A673 (cell line): ENCODE measurements at regions not wholly inside any gene's neighbourhood (a gene's known extent, or its start where the extent isn't known, plus 50 kb on each side); places are given as distances from the start of the nearest gene placed in this dataset.

ENCODE experiments used
- BruUV-seq: library from RNA; stranded (reverse); fragments of 400-500 nt; replicated peaks from 2 replicates; lab custom pipeline; 2021; lab: Mats Ljungman, UMichigan
- CTCF ChIA-PET: fragments of 300-600 bp; sonication (Branson Sonifier 250); formaldehyde crosslinking; loops from one replicate; lab custom pipeline; 2022; ENCODE audit warnings: antibody characterized with exemption; lab: Charles Lee
- POLR2A ChIA-PET: fragments of 300-600 bp; sonication (Branson Sonifier 250); formaldehyde crosslinking; loops from one replicate; lab custom pipeline; 2022; ENCODE audit warnings: antibody characterized with exemption; ENCODE audit not compliant: low non-redundant PET; lab: Charles Lee
- DNase-seq: peaks from one replicate; pipeline ENCODE4 v3.0.0-alpha.2; 2015; ENCODE audit warnings: low spot score
- H3K27ac ChIP-seq: fragments of 200-600 bp; sonication (generic); 2 replicates; pipeline ENCODE4 v1.5.1; 2016; ENCODE audit warnings: mixed run types, low read depth, mild to moderate bottlenecking, mixed read lengths, antibody characterized with exemption, low read length; ENCODE audit not compliant: poor library complexity, severe bottlenecking
- H3K27me3 ChIP-seq: fragments of 200-600 bp; sonication (generic); replicated peaks from 2 replicates; pipeline ENCODE4 v1.6.1; 2017; ENCODE audit warnings: mixed run types, low read depth, mild to moderate bottlenecking, mixed read lengths, antibody characterized with exemption, low read length; ENCODE audit not compliant: insufficient read depth, poor library complexity
- H3K36me3 ChIP-seq: fragments of 200-600 bp; sonication (generic); 2 replicates; pipeline ENCODE4 v1.6.1; 2016; ENCODE audit warnings: mixed run types, mild to moderate bottlenecking, mixed read lengths, antibody characterized with exemption, low read length; ENCODE audit not compliant: insufficient read depth, poor library complexity, severe bottlenecking
- H3K4me1 ChIP-seq: fragments of 200-600 bp; sonication (generic); 2 replicates; pipeline ENCODE4 v1.6.1; 2017; ENCODE audit warnings: mixed run types, mild to moderate bottlenecking, mixed read lengths, antibody characterized with exemption, low read length; ENCODE audit not compliant: insufficient read depth, poor library complexity, severe bottlenecking
- H3K4me3 ChIP-seq: fragments of 200-600 bp; sonication (generic); 2 replicates; pipeline ENCODE4 v1.5.1; 2016; ENCODE audit warnings: low read depth, mixed run types, mild to moderate bottlenecking, mixed read lengths, low read length; ENCODE audit not compliant: poor library complexity, severe bottlenecking
- H3K9me3 ChIP-seq: fragments of 200-600 bp; sonication (generic); 2 replicates; pipeline ENCODE4 v1.6.1; 2016; ENCODE audit warnings: mixed run types, low read depth, mild to moderate bottlenecking, mixed read lengths, antibody characterized with exemption, low read length; ENCODE audit not compliant: poor library complexity, severe bottlenecking
- EZH2 ChIP-seq: fragments of 200-600 bp; sonication (generic); IDR thresholded peaks from 2 replicates; pipeline ENCODE4 v1.6.1; 2017; ENCODE audit warnings: borderline replicate concordance, low read depth, mild to moderate bottlenecking, mixed read lengths, antibody characterized with exemption, low read length; ENCODE audit not compliant: poor library complexity, severe bottlenecking
- intact Hi-C: fragments of 100-400 bp; cut with micrococcal nuclease; formaldehyde crosslinking; loops from one replicate; pipeline ENCODE4 v1.10.0; 2022; ENCODE audit not compliant: unreplicated experiment
- TF ChIP-seq, protein P1 (sequence below): fragments of 300-800, 200-600 bp; sonication (generic); conservative IDR thresholded peaks from 2 replicates; pipeline ENCODE4 v1.5.1; 2017; ENCODE audit warnings: low read depth, mild to moderate bottlenecking, antibody characterized with exemption, low read length, moderate library complexity, mixed read lengths

DNA sequence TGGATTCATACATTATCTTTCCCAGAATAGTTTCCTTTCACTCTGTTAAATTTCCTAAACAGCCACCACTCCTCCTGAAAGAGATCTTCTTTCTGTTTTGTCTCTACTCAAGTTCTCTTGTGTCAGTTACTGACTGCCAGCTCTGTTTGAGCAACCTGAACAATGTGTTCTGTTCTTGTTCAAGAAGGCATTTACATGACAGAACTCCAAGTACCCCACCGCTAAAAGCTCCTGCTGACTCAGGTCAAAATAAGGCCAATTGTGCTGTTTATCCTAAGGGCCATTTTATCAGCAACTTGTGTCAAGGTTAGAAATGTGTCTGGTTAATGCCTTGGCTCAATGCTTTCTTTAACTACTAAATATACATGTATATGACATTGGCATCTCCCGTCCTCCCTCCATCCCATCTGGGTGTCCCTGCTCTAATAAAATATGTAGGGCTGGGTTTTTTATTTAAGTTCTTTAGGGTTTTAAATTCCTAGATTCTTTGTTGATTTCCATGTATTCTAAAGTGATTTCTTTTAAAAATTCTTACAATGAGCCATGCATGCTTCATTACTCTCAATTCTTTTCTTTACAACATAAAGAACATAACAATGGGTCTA, 144.3 kb upstream of the PAQR3 start:
- ChIA-PET CTCF (no interaction called here), POLR2A (no interaction called here)

DNA sequence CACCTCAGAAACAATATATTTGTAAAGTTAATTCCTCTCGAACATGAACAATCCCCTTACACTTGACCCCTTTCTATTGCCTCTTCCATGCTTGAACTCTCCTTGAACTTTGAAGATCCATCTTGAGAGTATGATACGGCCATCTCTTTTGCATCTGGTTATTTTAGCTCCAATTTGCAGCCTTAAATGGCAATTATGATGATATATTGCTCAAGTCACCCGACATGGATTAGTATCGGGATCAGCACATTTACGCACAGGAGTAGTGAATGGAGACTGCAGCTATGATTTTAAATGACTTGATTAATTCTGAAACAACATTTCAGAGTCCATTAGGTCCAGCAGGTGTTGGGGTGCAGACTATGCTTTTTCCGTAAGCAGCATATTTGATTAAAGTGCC, 143.8 kb upstream of the PAQR3 start:
- Histone ChIP-seq H3K27ac (no peak overlapping the region), H3K9me3 (no peaks in the 10 kb centered on the region), H3K4me1 (no peaks in the 10 kb centered on the region), H3K4me3 (no peak overlapping the region), H3K36me3 (no peaks in the 10 kb centered on the region), H3K27me3 (no peaks in the 10 kb centered on the region)
- POLR2A ChIA-PET: no interaction called here
- no peak for DNase-seq
- BruUV-seq: no TSS peak
- CTCF ChIA-PET: no interaction called here
- intact Hi-C loops: no loop called here
- TF ChIP-seq, protein P1, sequence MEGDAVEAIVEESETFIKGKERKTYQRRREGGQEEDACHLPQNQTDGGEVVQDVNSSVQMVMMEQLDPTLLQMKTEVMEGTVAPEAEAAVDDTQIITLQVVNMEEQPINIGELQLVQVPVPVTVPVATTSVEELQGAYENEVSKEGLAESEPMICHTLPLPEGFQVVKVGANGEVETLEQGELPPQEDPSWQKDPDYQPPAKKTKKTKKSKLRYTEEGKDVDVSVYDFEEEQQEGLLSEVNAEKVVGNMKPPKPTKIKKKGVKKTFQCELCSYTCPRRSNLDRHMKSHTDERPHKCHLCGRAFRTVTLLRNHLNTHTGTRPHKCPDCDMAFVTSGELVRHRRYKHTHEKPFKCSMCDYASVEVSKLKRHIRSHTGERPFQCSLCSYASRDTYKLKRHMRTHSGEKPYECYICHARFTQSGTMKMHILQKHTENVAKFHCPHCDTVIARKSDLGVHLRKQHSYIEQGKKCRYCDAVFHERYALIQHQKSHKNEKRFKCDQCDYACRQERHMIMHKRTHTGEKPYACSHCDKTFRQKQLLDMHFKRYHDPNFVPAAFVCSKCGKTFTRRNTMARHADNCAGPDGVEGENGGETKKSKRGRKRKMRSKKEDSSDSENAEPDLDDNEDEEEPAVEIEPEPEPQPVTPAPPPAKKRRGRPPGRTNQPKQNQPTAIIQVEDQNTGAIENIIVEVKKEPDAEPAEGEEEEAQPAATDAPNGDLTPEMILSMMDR: no peak
- TF ChIP-seq EZH2: no peak

More for the DNA sequence above, 144.3 kb upstream of the PAQR3 start:
- TF ChIP-seq EZH2: no peak
- TF ChIP-seq, protein P1: no peak
- Histone ChIP-seq H3K27ac (no peak overlapping the region), H3K4me1 (no peaks in the 10 kb centered on the region), H3K27me3 (no peaks in the 10 kb centered on the region), H3K36me3 (no peaks in the 10 kb centered on the region), H3K9me3 (no peaks in the 10 kb centered on the region), H3K4me3 (no peak overlapping the region)
- intact Hi-C loops: no loop called here
- DNase-seq: no peak
- BruUV-seq: no TSS peak

DNA sequence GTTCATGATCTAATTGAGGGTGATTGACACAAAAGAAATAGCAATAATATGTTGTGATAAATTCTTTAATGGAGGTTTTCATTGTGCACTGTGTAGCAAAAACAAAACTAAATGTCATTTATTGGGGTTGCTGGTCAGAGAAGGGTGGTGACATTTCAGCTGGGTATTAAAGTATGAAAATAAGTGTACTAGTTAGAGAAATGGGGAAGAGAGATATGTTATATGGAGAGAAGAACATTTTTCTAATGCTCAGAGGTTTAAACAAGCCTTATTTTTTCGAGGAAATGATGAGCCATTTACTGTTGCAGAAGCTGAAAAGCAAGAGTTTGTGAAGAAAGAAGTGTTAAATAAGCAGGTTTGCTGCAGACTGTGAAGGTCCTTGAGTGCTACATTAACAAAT, 142.7 kb upstream of the PAQR3 start:
- no peaks in the 10 kb centered on the region for H3K36me3 ChIP-seq
- no peaks in the 10 kb centered on the region for H3K9me3 ChIP-seq
- no peak overlapping the region for H3K4me3 ChIP-seq
- ChIA-PET CTCF (no interaction called here), POLR2A (no interaction called here)
- DNase-seq: no peak
- TF ChIP-seq, protein P1: no peak
- TF ChIP-seq EZH2: no peak
- no TSS peak for BruUV-seq
- no peaks in the 10 kb centered on the region for H3K27me3 ChIP-seq
- intact Hi-C loops: no loop called here
- no peak overlapping the region for H3K27ac ChIP-seq
- H3K4me1 ChIP-seq: no peaks in the 10 kb centered on the region
